HL-60 (cell line): ENCODE measurements at regions not wholly inside any gene's neighbourhood (a gene's known extent, or its start where the extent isn't known, plus 50 kb on each side); places are given as distances from the start of the nearest gene placed in this dataset.

ENCODE experiments used
- DNase-seq, 2 experiments: peaks; one replicate each; pipeline ENCODE4 v3.0.0-alpha.2; 2010 to 2020; ENCODE audit warnings: low read depth in 1 of 2, low spot score in 1 of 2
- H3K27ac ChIP-seq: fragments of 250-450 bp; sonication (Bioruptor Pico); replicated peaks from 2 replicates; pipeline ENCODE4 v1.5.1; 2020; ENCODE audit warnings: mild to moderate bottlenecking, moderate library complexity
- H3K27me3 ChIP-seq: fragments of 250-450 bp; sonication (Bioruptor Pico); 2 replicates; pipeline ENCODE4 v1.5.1; 2021; ENCODE audit warnings: mild to moderate bottlenecking, moderate library complexity; ENCODE audit not compliant: insufficient read depth, poor library complexity, severe bottlenecking
- H3K4me3 ChIP-seq: replicated peaks from 2 replicates; pipeline ENCODE4 v1.5.1; 2011; ENCODE audit warnings: mild to moderate bottlenecking, control low read depth, low read length; ENCODE audit not compliant: insufficient read depth
- GABPA ChIP-seq: IDR thresholded peaks from 2 replicates; pipeline ENCODE4 v1.6.1; 2012; ENCODE audit warnings: low read depth
- POLR2AphosphoS5 ChIP-seq: IDR thresholded peaks from 2 replicates; pipeline ENCODE4 v1.6.1; 2012; ENCODE audit warnings: low read depth
- SPI1 ChIP-seq: IDR thresholded peaks from 2 replicates; pipeline ENCODE4 v1.6.1; 2012; ENCODE audit warnings: low read depth, mild to moderate bottlenecking, borderline replicate concordance
- TF ChIP-seq, protein P1 (sequence below): IDR thresholded peaks from one replicate; pipeline ENCODE4 v1.5.1; 2011; ENCODE audit warnings: low read length, control low read depth, inconsistent platforms; ENCODE audit not compliant: insufficient read depth
- TF ChIP-seq, protein P2 (sequence below): IDR thresholded peaks from 2 replicates; pipeline ENCODE4 v1.6.1; 2012; ENCODE audit warnings: low read depth; ENCODE audit not compliant: insufficient replicate concordance

DNA sequence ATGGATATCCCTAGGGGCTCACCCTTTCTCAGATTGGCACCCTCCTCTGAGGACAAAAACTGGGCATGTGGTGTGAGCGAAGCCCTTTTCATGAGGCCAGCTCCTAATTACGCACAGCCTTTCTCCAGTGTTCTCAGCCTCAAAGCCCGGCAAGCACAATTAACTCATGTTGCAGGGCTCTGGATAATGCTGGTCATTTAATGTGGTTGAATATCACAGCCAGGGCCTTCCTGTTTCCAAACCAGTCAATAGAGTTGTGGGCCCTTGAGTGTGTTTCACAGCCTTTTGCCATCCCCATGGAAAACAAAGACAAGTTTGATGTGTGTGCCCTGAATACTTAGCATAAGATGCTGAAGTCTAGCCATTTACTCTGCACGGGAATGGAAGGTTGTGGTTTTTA is 114.2 kb upstream of the ARHGAP5 start:
- DNase-seq = no peak
- TF ChIP-seq, protein P1, sequence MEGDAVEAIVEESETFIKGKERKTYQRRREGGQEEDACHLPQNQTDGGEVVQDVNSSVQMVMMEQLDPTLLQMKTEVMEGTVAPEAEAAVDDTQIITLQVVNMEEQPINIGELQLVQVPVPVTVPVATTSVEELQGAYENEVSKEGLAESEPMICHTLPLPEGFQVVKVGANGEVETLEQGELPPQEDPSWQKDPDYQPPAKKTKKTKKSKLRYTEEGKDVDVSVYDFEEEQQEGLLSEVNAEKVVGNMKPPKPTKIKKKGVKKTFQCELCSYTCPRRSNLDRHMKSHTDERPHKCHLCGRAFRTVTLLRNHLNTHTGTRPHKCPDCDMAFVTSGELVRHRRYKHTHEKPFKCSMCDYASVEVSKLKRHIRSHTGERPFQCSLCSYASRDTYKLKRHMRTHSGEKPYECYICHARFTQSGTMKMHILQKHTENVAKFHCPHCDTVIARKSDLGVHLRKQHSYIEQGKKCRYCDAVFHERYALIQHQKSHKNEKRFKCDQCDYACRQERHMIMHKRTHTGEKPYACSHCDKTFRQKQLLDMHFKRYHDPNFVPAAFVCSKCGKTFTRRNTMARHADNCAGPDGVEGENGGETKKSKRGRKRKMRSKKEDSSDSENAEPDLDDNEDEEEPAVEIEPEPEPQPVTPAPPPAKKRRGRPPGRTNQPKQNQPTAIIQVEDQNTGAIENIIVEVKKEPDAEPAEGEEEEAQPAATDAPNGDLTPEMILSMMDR = no peak
- TF ChIP-seq, protein P2, sequence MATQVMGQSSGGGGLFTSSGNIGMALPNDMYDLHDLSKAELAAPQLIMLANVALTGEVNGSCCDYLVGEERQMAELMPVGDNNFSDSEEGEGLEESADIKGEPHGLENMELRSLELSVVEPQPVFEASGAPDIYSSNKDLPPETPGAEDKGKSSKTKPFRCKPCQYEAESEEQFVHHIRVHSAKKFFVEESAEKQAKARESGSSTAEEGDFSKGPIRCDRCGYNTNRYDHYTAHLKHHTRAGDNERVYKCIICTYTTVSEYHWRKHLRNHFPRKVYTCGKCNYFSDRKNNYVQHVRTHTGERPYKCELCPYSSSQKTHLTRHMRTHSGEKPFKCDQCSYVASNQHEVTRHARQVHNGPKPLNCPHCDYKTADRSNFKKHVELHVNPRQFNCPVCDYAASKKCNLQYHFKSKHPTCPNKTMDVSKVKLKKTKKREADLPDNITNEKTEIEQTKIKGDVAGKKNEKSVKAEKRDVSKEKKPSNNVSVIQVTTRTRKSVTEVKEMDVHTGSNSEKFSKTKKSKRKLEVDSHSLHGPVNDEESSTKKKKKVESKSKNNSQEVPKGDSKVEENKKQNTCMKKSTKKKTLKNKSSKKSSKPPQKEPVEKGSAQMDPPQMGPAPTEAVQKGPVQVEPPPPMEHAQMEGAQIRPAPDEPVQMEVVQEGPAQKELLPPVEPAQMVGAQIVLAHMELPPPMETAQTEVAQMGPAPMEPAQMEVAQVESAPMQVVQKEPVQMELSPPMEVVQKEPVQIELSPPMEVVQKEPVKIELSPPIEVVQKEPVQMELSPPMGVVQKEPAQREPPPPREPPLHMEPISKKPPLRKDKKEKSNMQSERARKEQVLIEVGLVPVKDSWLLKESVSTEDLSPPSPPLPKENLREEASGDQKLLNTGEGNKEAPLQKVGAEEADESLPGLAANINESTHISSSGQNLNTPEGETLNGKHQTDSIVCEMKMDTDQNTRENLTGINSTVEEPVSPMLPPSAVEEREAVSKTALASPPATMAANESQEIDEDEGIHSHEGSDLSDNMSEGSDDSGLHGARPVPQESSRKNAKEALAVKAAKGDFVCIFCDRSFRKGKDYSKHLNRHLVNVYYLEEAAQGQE = no peak
- H3K4me3 ChIP-seq = no peak overlapping the region
- H3K27ac ChIP-seq = no peak overlapping the region
- H3K27me3 ChIP-seq = no peaks in the 10 kb centered on the region

DNA sequence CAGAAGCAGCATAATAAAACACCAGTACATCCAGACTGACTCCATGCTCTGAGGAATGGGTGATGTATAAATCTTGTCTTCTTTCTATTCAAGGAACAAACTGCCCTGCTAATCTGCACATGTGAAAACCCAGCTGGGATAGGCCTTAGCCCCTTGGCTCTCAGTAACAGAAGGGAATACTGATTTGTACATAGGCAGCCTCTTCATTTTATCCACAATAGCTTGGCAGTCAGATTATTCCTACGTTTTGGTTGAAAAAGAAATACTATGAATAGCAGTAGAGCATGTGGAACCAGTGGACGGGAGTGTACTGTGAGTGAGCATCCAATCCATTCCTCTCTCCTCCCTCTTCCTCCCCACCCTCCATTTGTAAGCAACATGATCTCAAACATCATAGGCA is 113.5 kb upstream of the ARHGAP5 start:
- H3K27ac ChIP-seq = no peak overlapping the region
- H3K27me3 ChIP-seq = no peaks in the 10 kb centered on the region
- TF ChIP-seq, protein P2 = no peak
- no peak for TF ChIP-seq SPI1
- TF ChIP-seq, protein P1 = no peak
- DNase-seq = no peak
- H3K4me3 ChIP-seq = no peak overlapping the region

DNA sequence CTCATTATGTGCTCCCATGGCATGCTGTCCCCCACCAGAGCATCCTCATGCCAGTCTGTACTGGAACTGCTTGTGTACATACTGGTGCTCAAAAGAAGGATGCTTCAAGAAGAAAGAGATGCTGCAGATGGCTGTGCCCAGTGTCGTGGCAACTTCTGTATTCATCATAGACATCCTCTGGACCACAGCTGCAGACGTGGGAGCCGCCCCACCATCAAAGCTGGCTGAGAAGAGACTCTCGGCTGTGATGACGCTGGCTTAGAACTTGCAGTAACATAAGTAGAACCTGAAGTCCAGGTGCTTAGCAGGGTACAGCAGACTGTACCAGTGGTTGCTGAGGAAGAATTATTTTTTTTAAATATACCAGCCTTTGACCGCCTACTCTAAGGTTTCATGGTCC is 112.6 kb upstream of the ARHGAP5 start:
- Histone ChIP-seq H3K27ac (no peak overlapping the region), H3K27me3 (no peaks in the 10 kb centered on the region), H3K4me3 (no peak overlapping the region)
- DNase-seq = no peak
- TF ChIP-seq SPI1 (no peak), GABPA (no peak), POLR2AphosphoS5 (no peak)
- TF ChIP-seq, protein P1 = no peak
- TF ChIP-seq, protein P2 = no peak
